SIG-M5 (cell line): ENCODE measurements at regions not wholly inside any gene's neighbourhood (a gene's known extent, or its start where the extent isn't known, plus 50 kb on each side); places are given as distances from the start of the nearest gene placed in this dataset.

Experiments
- DNase-seq: peaks from one replicate; lab custom pipeline; 2025; lab: John Stamatoyannopoulos, UW

- no peak for DNase-seq
These were observed 529.8 kb upstream of the VRK2 start for GRCh38 chr2:57516698-57517340.

- no peak for DNase-seq
These were observed 523.3 kb upstream of the VRK2 start for GRCh38 chr2:57523304-57523703.

- no peak for DNase-seq
These were observed 518.9 kb upstream of the VRK2 start for GRCh38 chr2:57527685-57528084.

- no peak for DNase-seq
These were observed 518.1 kb upstream of the VRK2 start for GRCh38 chr2:57528499-57528898.

- DNase-seq = no peak
These were observed 512.2 kb upstream of the VRK2 start for GRCh38 chr2:57534358-57534757.

GRCh38 chr2:57536535-57537231 lies 509.9 kb upstream of the VRK2 start:
- no peak for DNase-seq

GRCh38 chr2:57539761-57540160 lies 506.8 kb upstream of the VRK2 start:
- DNase-seq = no peak

- DNase-seq = no peak
These were observed 504.5 kb upstream of the VRK2 start for GRCh38 chr2:57542081-57542480.

- DNase-seq = no peak
These were observed 503.4 kb upstream of the VRK2 start for GRCh38 chr2:57543211-57543610.

- no peak for DNase-seq
These were observed 502.0 kb upstream of the VRK2 start for GRCh38 chr2:57544624-57545023.

GRCh38 chr2:57546478-57546877 lies 500.1 kb upstream of the VRK2 start:
- DNase-seq = no peak

- peak; percentile 15 for DNase-seq
These were observed 496.9 kb upstream of the VRK2 start for GRCh38 chr2:57549642-57550102.

- no peak for DNase-seq
These were observed 495.7 kb upstream of the VRK2 start for GRCh38 chr2:57550912-57551311.

GRCh38 chr2:57552885-57553284 lies 493.7 kb upstream of the VRK2 start:
- DNase-seq = no peak

- no peak for DNase-seq
These were observed 492.3 kb upstream of the VRK2 start for GRCh38 chr2:57554348-57554747.

GRCh38 chr2:57558312-57558711 lies 488.3 kb upstream of the VRK2 start:
- DNase-seq = no peak

- DNase-seq = no peak
These were observed 484.1 kb upstream of the VRK2 start for GRCh38 chr2:57562495-57562894.

GRCh38 chr2:57563015-57563414 lies 483.6 kb upstream of the VRK2 start:
- no peak for DNase-seq

- no peak for DNase-seq
These were observed 479.4 kb upstream of the VRK2 start for GRCh38 chr2:57567245-57567644.

- DNase-seq = no peak
These were observed 477.2 kb upstream of the VRK2 start for GRCh38 chr2:57569396-57569795.

GRCh38 chr2:57570961-57571360 lies 475.6 kb upstream of the VRK2 start:
- DNase-seq = no peak

- DNase-seq = no peak
These were observed 470.8 kb upstream of the VRK2 start for GRCh38 chr2:57575700-57576268.

GRCh38 chr2:57576983-57577382 lies 469.6 kb upstream of the VRK2 start:
- no peak for DNase-seq
